ENCODE measurements at regions not wholly inside any gene's neighbourhood (a gene's known extent, or its start where the extent isn't known, plus 50 kb on each side); places are given as distances from the start of the nearest gene placed in this dataset.

- peaks cover 6 to 27% (median 14%) of the 10 kb centered on the region in 6 donors for H3K9me3 Mint-ChIP-seq
- peaks cover 0 to 3% (median 0%) of the 10 kb centered on the region in 3 donors for H3K27me3 Mint-ChIP-seq (ENCODE audit: low read depth in 3 of 3)
- no peak overlapping the region for H3K27ac Mint-ChIP-seq
- DNase-seq, result no peak
- no peaks in the 10 kb centered on the region for H3K36me3 Mint-ChIP-seq
- no peaks in the 10 kb centered on the region for H3K4me1 Mint-ChIP-seq
- no peak overlapping the region for H3K4me3 Mint-ChIP-seq
These were observed 273.0 kb downstream of the ELAVL2 start for GRCh38 chr9:23552876-23553601.

GRCh38 chr9:23554686-23555085 lies 271.4 kb downstream of the ELAVL2 start:
- H3K36me3 Mint-ChIP-seq, result no peaks in the 10 kb centered on the region
- H3K4me3 Mint-ChIP-seq, result no peak overlapping the region
- H3K27ac Mint-ChIP-seq, result no peak overlapping the region
- no peak for DNase-seq
- H3K9me3 Mint-ChIP-seq, result peaks cover 2 to 33% (median 13%) of the 10 kb centered on the region in 6 donors
- peaks cover 0 to 3% (median 0%) of the 10 kb centered on the region in 3 donors for H3K27me3 Mint-ChIP-seq (ENCODE audit: low read depth in 3 of 3)
- no peaks in the 10 kb centered on the region for H3K4me1 Mint-ChIP-seq

GRCh38 chr9:23555851-23556250 lies 270.2 kb downstream of the ELAVL2 start:
- no peak for DNase-seq
- H3K36me3 Mint-ChIP-seq, result no peaks in the 10 kb centered on the region
- H3K4me3 Mint-ChIP-seq, result no peak overlapping the region
- peaks cover 3 to 37% (median 13%) of the 10 kb centered on the region in 6 donors for H3K9me3 Mint-ChIP-seq
- H3K27ac Mint-ChIP-seq, result no peak overlapping the region
- H3K4me1 Mint-ChIP-seq, result no peaks in the 10 kb centered on the region
- peaks cover 0 to 3% (median 0%) of the 10 kb centered on the region in 3 donors for H3K27me3 Mint-ChIP-seq (ENCODE audit: low read depth in 3 of 3)

GRCh38 chr9:23556459-23556858 lies 269.6 kb downstream of the ELAVL2 start:
- no peaks in the 10 kb centered on the region for H3K4me1 Mint-ChIP-seq
- DNase-seq, result no peak
- H3K27ac Mint-ChIP-seq, result no peak overlapping the region
- no peak overlapping the region for H3K4me3 Mint-ChIP-seq
- peaks cover 0 to 3% (median 0%) of the 10 kb centered on the region in 3 donors for H3K27me3 Mint-ChIP-seq (ENCODE audit: low read depth in 3 of 3)
- peaks cover 3 to 39% (median 14%) of the 10 kb centered on the region in 6 donors for H3K9me3 Mint-ChIP-seq
- H3K36me3 Mint-ChIP-seq, result no peaks in the 10 kb centered on the region

GRCh38 chr9:23557689-23558088 lies 268.4 kb downstream of the ELAVL2 start:
- Mint-ChIP-seq H3K27ac (no peak overlapping the region), H3K27me3 (ENCODE audit: low read depth in 3 of 3) (peaks cover 0 to 3% (median 2%) of the 10 kb centered on the region in 3 donors), H3K4me3 (no peak overlapping the region), H3K36me3 (no peaks in the 10 kb centered on the region), H3K9me3 (peaks cover 3 to 39% (median 16%) of the 10 kb centered on the region in 6 donors), H3K4me1 (no peaks in the 10 kb centered on the region)
- no peak for DNase-seq

- H3K36me3 Mint-ChIP-seq, result no peaks in the 10 kb centered on the region
- peaks cover 2 to 33% (median 16%) of the 10 kb centered on the region in 6 donors for H3K9me3 Mint-ChIP-seq
- DNase-seq, result no peak
- no peaks in the 10 kb centered on the region for H3K4me1 Mint-ChIP-seq
- H3K27me3 Mint-ChIP-seq (ENCODE audit: low read depth in 3 of 3), result peaks cover 0 to 3% (median 2%) of the 10 kb centered on the region in 3 donors
- H3K4me3 Mint-ChIP-seq, result no peak overlapping the region
- no peak overlapping the region for H3K27ac Mint-ChIP-seq
These were observed 266.5 kb downstream of the ELAVL2 start for GRCh38 chr9:23559522-23559921.

- DNase-seq, result no peak
- Mint-ChIP-seq H3K36me3 (no peaks in the 10 kb centered on the region), H3K27me3 (ENCODE audit: low read depth in 3 of 3) (peaks cover 0 to 2% (median 0%) of the 10 kb centered on the region in 3 donors), H3K4me3 (no peak overlapping the region), H3K27ac (no peak overlapping the region), H3K4me1 (no peaks in the 10 kb centered on the region), H3K9me3 (peaks cover 2 to 23% (median 15%) of the 10 kb centered on the region in 6 donors)
These were observed 262.5 kb downstream of the ELAVL2 start for GRCh38 chr9:23563517-23563916.

GRCh38 chr9:23567516-23568165 lies 258.4 kb downstream of the ELAVL2 start:
- Mint-ChIP-seq H3K27me3 (ENCODE audit: low read depth in 3 of 3) (peaks cover 0 to 2% (median 0%) of the 10 kb centered on the region in 3 donors), H3K4me3 (no peak overlapping the region), H3K36me3 (no peaks in the 10 kb centered on the region), H3K9me3 (peaks cover 2 to 33% (median 12%) of the 10 kb centered on the region in 6 donors), H3K27ac (no peak overlapping the region), H3K4me1 (no peaks in the 10 kb centered on the region)
- no peak for DNase-seq

- Mint-ChIP-seq H3K4me3 (no peak overlapping the region), H3K4me1 (no peaks in the 10 kb centered on the region), H3K27ac (no peak overlapping the region), H3K9me3 (peaks cover 3 to 60% (median 14%) of the 10 kb centered on the region in 6 donors), H3K27me3 (ENCODE audit: low read depth in 3 of 3) (peaks cover 0 to 2% (median 0%) of the 10 kb centered on the region in 3 donors), H3K36me3 (no peaks in the 10 kb centered on the region)
- DNase-seq, result no peak
These were observed 254.5 kb downstream of the ELAVL2 start for GRCh38 chr9:23571414-23572104.

GRCh38 chr9:23573800-23574199 lies 252.2 kb downstream of the ELAVL2 start:
- Mint-ChIP-seq H3K27me3 (ENCODE audit: low read depth in 3 of 3) (peaks cover 0 to 2% (median 2%) of the 10 kb centered on the region in 3 donors), H3K9me3 (peaks cover 3 to 62% (median 20%) of the 10 kb centered on the region in 6 donors), H3K27ac (no peak overlapping the region), H3K4me3 (no peak overlapping the region), H3K4me1 (no peaks in the 10 kb centered on the region), H3K36me3 (no peaks in the 10 kb centered on the region)
- DNase-seq, result no peak

- Mint-ChIP-seq H3K36me3 (no peaks in the 10 kb centered on the region), H3K9me3 (peaks cover 11 to 52% (median 19%) of the 10 kb centered on the region in 6 donors), H3K4me3 (no peak overlapping the region), H3K27me3 (ENCODE audit: low read depth in 3 of 3) (peaks cover 0 to 2% (median 0%) of the 10 kb centered on the region in 3 donors), H3K4me1 (no peaks in the 10 kb centered on the region), H3K27ac (no peak overlapping the region)
- no peak for DNase-seq
These were observed 248.4 kb downstream of the ELAVL2 start for GRCh38 chr9:23577611-23578010.

GRCh38 chr9:23581931-23582330 lies 244.1 kb downstream of the ELAVL2 start:
- no peak for DNase-seq

GRCh38 chr9:23582836-23583235 lies 243.2 kb downstream of the ELAVL2 start:
- Mint-ChIP-seq H3K36me3 (no peaks in the 10 kb centered on the region), H3K4me3 (no peak overlapping the region), H3K9me3 (peaks cover 11 to 36% (median 16%) of the 10 kb centered on the region in 6 donors), H3K27me3 (ENCODE audit: low read depth in 3 of 3) (peaks cover 0 to 4% (median 0%) of the 10 kb centered on the region in 3 donors), H3K27ac (no peak overlapping the region), H3K4me1 (no peaks in the 10 kb centered on the region)
- DNase-seq, result no peak

More at GRCh38 chr9:23581931-23582330, 244.1 kb downstream of the ELAVL2 start:
- Mint-ChIP-seq H3K27ac (no peak overlapping the region), H3K4me3 (no peak overlapping the region), H3K36me3 (no peaks in the 10 kb centered on the region), H3K4me1 (no peaks in the 10 kb centered on the region), H3K9me3 (peaks cover 11 to 36% (median 18%) of the 10 kb centered on the region in 6 donors), H3K27me3 (ENCODE audit: low read depth in 3 of 3) (peaks cover 0 to 2% (median 0%) of the 10 kb centered on the region in 3 donors)

GRCh38 chr9:23586906-23587305 lies 239.1 kb downstream of the ELAVL2 start:
- no peak for DNase-seq
- Mint-ChIP-seq H3K4me3 (no peak overlapping the region), H3K27me3 (ENCODE audit: low read depth in 3 of 3) (peaks cover 0 to 1% (median 0%) of the 10 kb centered on the region in 3 donors), H3K27ac (no peak overlapping the region), H3K9me3 (peaks cover 5 to 31% (median 14%) of the 10 kb centered on the region in 6 donors), H3K36me3 (no peaks in the 10 kb centered on the region), H3K4me1 (no peaks in the 10 kb centered on the region)
